ENCODE measurements at regions not wholly inside any gene's neighbourhood (a gene's known extent, or its start where the extent isn't known, plus 50 kb on each side); places are given as distances from the start of the nearest gene placed in this dataset.

GRCh38 chr9:118976160-118976559 lies 393.1 kb downstream of the BRINP1 start:
- TF ChIP-seq TCF4 (CRISPR knock-in tag; IDR thresholded peaks at IDR 0.05; ENCODE audit: borderline replicate concordance) (no peak), BACH2 (CRISPR knock-in tag; IDR thresholded peaks at IDR 0.05; ENCODE audit: borderline replicate concordance) (no peak), ZNF8 (CRISPR knock-in tag; IDR thresholded peaks at IDR 0.05) (no peak), TSHZ2 (CRISPR knock-in tag; IDR thresholded peaks at IDR 0.05) (no peak), ZFP3 (CRISPR knock-in tag; IDR thresholded peaks at IDR 0.05) (no peak), TOX (CRISPR knock-in tag; IDR thresholded peaks at IDR 0.05; ENCODE audit: borderline replicate concordance) (no peak), CSDC2 (CRISPR knock-in tag; IDR thresholded peaks at IDR 0.05) (no peak), ISL1 (CRISPR knock-in tag; IDR thresholded peaks at IDR 0.05) (no peak)
- ATAC-seq: no peak

GRCh38 chr9:118984607-118985006 lies 384.6 kb downstream of the BRINP1 start:
- TF ChIP-seq BACH2 (CRISPR knock-in tag; IDR thresholded peaks at IDR 0.05; ENCODE audit: borderline replicate concordance) (no peak), TSHZ2 (CRISPR knock-in tag; IDR thresholded peaks at IDR 0.05) (no peak), ZNF70 (CRISPR knock-in tag; IDR thresholded peaks at IDR 0.05) (no peak), ZNF8 (CRISPR knock-in tag; IDR thresholded peaks at IDR 0.05) (no peak), ZFP3 (CRISPR knock-in tag; IDR thresholded peaks at IDR 0.05) (no peak), TCF4 (CRISPR knock-in tag; IDR thresholded peaks at IDR 0.05; ENCODE audit: borderline replicate concordance) (no peak), ARNTL (CRISPR knock-in tag; IDR thresholded peaks at IDR 0.05; ENCODE audit: borderline replicate concordance, low read depth) (no peak), CSDC2 (CRISPR knock-in tag; IDR thresholded peaks at IDR 0.05) (no peak), ZC3H10 (CRISPR knock-in tag; IDR thresholded peaks at IDR 0.05) (no peak), RARB (CRISPR knock-in tag; IDR thresholded peaks at IDR 0.05) (no peak), ESRRG (CRISPR knock-in tag; IDR thresholded peaks at IDR 0.05) (no peak), SNAI2 (CRISPR knock-in tag; IDR thresholded peaks at IDR 0.05) (no peak), CREB5 (CRISPR knock-in tag; IDR thresholded peaks at IDR 0.05; ENCODE audit: low read depth) (no peak), TOX (CRISPR knock-in tag; IDR thresholded peaks at IDR 0.05; ENCODE audit: borderline replicate concordance) (no peak), POU6F1 (CRISPR knock-in tag; IDR thresholded peaks at IDR 0.05; ENCODE audit: borderline replicate concordance, low read depth) (no peak), OSR1 (CRISPR knock-in tag; IDR thresholded peaks at IDR 0.05) (no peak), ZFP30 (CRISPR knock-in tag; IDR thresholded peaks at IDR 0.05) (no peak), ZNF565 (CRISPR knock-in tag; conservative IDR thresholded peaks at IDR 0.05; ENCODE audit: low read depth) (no peak), CSRNP3 (CRISPR knock-in tag; IDR thresholded peaks at IDR 0.05) (no peak), ISL1 (CRISPR knock-in tag; IDR thresholded peaks at IDR 0.05) (no peak)
- no peak for ATAC-seq

GRCh38 chr9:118985851-118986250 lies 383.4 kb downstream of the BRINP1 start:
- TF ChIP-seq ISL1 (CRISPR knock-in tag; IDR thresholded peaks at IDR 0.05) (no peak), TCF4 (CRISPR knock-in tag; IDR thresholded peaks at IDR 0.05; ENCODE audit: borderline replicate concordance) (peak; percentile 58; the same call in 1 of the 2 replicates)
- ATAC-seq: no peak
